ENCODE measurements at regions not wholly inside any gene's neighbourhood (a gene's known extent, or its start where the extent isn't known, plus 50 kb on each side); places are given as distances from the start of the nearest gene placed in this dataset.

- DNase-seq = no peak
These were observed 963.1 kb downstream of the EFNB2 start for GRCh38 chr13:105572401-105572800.

- no peak for DNase-seq
These were observed 965.6 kb downstream of the EFNB2 start for GRCh38 chr13:105569816-105570215.

GRCh38 chr13:105567951-105568525, 967.4 kb downstream of the EFNB2 start:
- DNase-seq = no peak

- DNase-seq = no peak
These were observed 970.2 kb downstream of the EFNB2 start for GRCh38 chr13:105565136-105565727.

GRCh38 chr13:105552078-105552477, 983.4 kb downstream of the EFNB2 start:
- DNase-seq = no peak

- DNase-seq = no peak
These were observed 987.6 kb downstream of the EFNB2 start for GRCh38 chr13:105547851-105548250.

GRCh38 chr13:105545811-105546210, 989.7 kb downstream of the EFNB2 start:
- no peak for DNase-seq

GRCh38 chr13:105543742-105544141, 991.7 kb downstream of the EFNB2 start:
- DNase-seq = no peak

- DNase-seq = no peak
These were observed 993.9 kb downstream of the EFNB2 start for GRCh38 chr13:105541565-105541964.

- DNase-seq = no peak
These were observed 997.1 kb downstream of the EFNB2 start for GRCh38 chr13:105538346-105538745.

- DNase-seq = no peak
These were observed 998.3 kb downstream of the EFNB2 start for GRCh38 chr13:105537113-105537512.

- DNase-seq = no peak
These were observed 1005.0 kb downstream of the EFNB2 start for GRCh38 chr13:105530468-105530867.

- no peak for DNase-seq
These were observed 1008.3 kb downstream of the EFNB2 start for GRCh38 chr13:105527127-105527526.

- DNase-seq = no peak
These were observed 1015.7 kb downstream of the EFNB2 start for GRCh38 chr13:105519771-105520170.

GRCh38 chr13:105518086-105518485, 1017.4 kb downstream of the EFNB2 start:
- DNase-seq = no peak

- DNase-seq = no peak
These were observed 1021.1 kb downstream of the EFNB2 start for GRCh38 chr13:105514401-105514800.

- DNase-seq = no peak
These were observed 1022.0 kb downstream of the EFNB2 start for GRCh38 chr13:105513448-105513847.

GRCh38 chr13:105509981-105510762, 1025.3 kb downstream of the EFNB2 start:
- DNase-seq = no peak

GRCh38 chr13:105506463-105506862, 1029.0 kb downstream of the EFNB2 start:
- DNase-seq = no peak

GRCh38 chr13:105502193-105502592, 1033.3 kb downstream of the EFNB2 start:
- peak; percentile 49 for DNase-seq

GRCh38 chr13:105497597-105497996, 1037.9 kb downstream of the EFNB2 start:
- DNase-seq = no peak

GRCh38 chr13:105492216-105492615, 1043.2 kb downstream of the EFNB2 start:
- no peak for DNase-seq

- DNase-seq = no peak
These were observed 1044.1 kb downstream of the EFNB2 start for GRCh38 chr13:105491345-105491744.

- DNase-seq = no peak
These were observed 1050.4 kb downstream of the EFNB2 start for GRCh38 chr13:105485081-105485480.

Data from NCI-H187 treated with DMSO at 0.1 percent for 48 hours (cell line).